Stimulated activated CD4-positive, alpha-beta T cell treated with anti-CD3 and anti-CD28 coated beads, Interleukin-1b, Interleukin-23, amount 100 ng/mL, for 24 hours (primary cell): ENCODE measurements at regions not wholly inside any gene's neighbourhood (a gene's known extent, or its start where the extent isn't known, plus 50 kb on each side); places are given as distances from the start of the nearest gene placed in this dataset.

Experiments
- DNase-seq, 4 experiments: peaks; one replicate each; pipeline ENCODE4 v3.0.0-alpha.2; 2020; ENCODE audit warnings: low read depth in 4 of 4, low spot score in 1 of 4

- DNase-seq: no peak
Measured at GRCh38 chr5:6831678-6832671, 118.7 kb downstream of the TENT4A start.

- DNase-seq: no peak
Measured at GRCh38 chr5:6832994-6833393, 119.8 kb downstream of the TENT4A start.

- DNase-seq: no peak
Measured at GRCh38 chr5:6833406-6833805, 120.2 kb downstream of the TENT4A start.

GRCh38 chr5:6837095-6837494, 123.9 kb downstream of the TENT4A start:
- DNase-seq: no peak

- peak in 1 of 4 experiments; percentile 18 for DNase-seq
Measured at GRCh38 chr5:6837519-6838110, 124.4 kb downstream of the TENT4A start.

- no peak for DNase-seq
Measured at GRCh38 chr5:6838736-6839135, 125.5 kb downstream of the TENT4A start.

GRCh38 chr5:6840136-6840793, 127.0 kb downstream of the TENT4A start:
- no peak for DNase-seq

- DNase-seq: no peak
Measured at GRCh38 chr5:6843335-6843734, 130.1 kb downstream of the TENT4A start.

GRCh38 chr5:6843821-6844220, 130.6 kb downstream of the TENT4A start:
- no peak for DNase-seq

- no peak for DNase-seq
Measured at GRCh38 chr5:6845856-6846255, 132.6 kb downstream of the TENT4A start.

- DNase-seq: no peak
Measured at GRCh38 chr5:6847870-6848269, 134.6 kb downstream of the TENT4A start.

- DNase-seq: no peak
Measured at GRCh38 chr5:6849316-6850105, 136.3 kb downstream of the TENT4A start.

- no peak for DNase-seq
Measured at GRCh38 chr5:6850106-6850432, 136.8 kb downstream of the TENT4A start.

- DNase-seq: no peak
Measured at GRCh38 chr5:6856653-6857052, 143.4 kb downstream of the TENT4A start.

GRCh38 chr5:6858419-6858818, 145.2 kb downstream of the TENT4A start:
- DNase-seq: no peak

GRCh38 chr5:6859023-6859422, 145.8 kb downstream of the TENT4A start:
- DNase-seq: no peak

- no peak for DNase-seq
Measured at GRCh38 chr5:6859951-6860638, 146.9 kb downstream of the TENT4A start.

- DNase-seq: no peak
Measured at GRCh38 chr5:6861036-6861435, 147.8 kb downstream of the TENT4A start.

GRCh38 chr5:6861667-6862066, 148.4 kb downstream of the TENT4A start:
- no peak for DNase-seq

- no peak for DNase-seq
Measured at GRCh38 chr5:6862306-6862705, 149.1 kb downstream of the TENT4A start.

GRCh38 chr5:6867712-6868111, 154.5 kb downstream of the TENT4A start:
- no peak for DNase-seq
